HCT116 (cell line): ENCODE measurements at regions not wholly inside any gene's neighbourhood (a gene's known extent, or its start where the extent isn't known, plus 50 kb on each side); places are given as distances from the start of the nearest gene placed in this dataset.

Experiments used
- ATAC-seq: fragments of 200-7000 bp; cut with Tn5 transposase; 2 replicates; pipeline ENCODE4 v1.9.1; 2020; ENCODE audit warnings: mild to moderate bottlenecking, moderate library complexity
- BruUV-seq: library from RNA; stranded (reverse); fragments of 400-500 nt; replicated peaks from 2 replicates; lab custom pipeline; 2021; lab: Mats Ljungman, UMichigan
- CTCF ChIA-PET: fragments of 300-600 bp; sonication (Branson Sonifier 250); formaldehyde crosslinking; loops from one replicate; lab custom pipeline; 2021; ENCODE audit warnings: antibody characterized with exemption; lab: Charles Lee
- POLR2A ChIA-PET: fragments of 300-600, 350-600 bp; sonication (Branson Sonifier 250); formaldehyde crosslinking; loops from one replicate; lab custom pipeline; 2021; ENCODE audit warnings: antibody characterized with exemption; lab: Charles Lee
- RAD21 ChIA-PET, 2 experiments: fragments of 300-600 bp; sonication (Branson Sonifier 250); formaldehyde crosslinking; loops; one replicate each; lab custom pipeline; 2023; ENCODE audit warnings: low total read pairs in 2 of 2; ENCODE audit not compliant: uncharacterized antibody in 2 of 2, unreplicated experiment in 2 of 2, low non-redundant PET in 1 of 2; lab: Charles Lee
- DNase-seq: peaks from one replicate; pipeline ENCODE4 v3.0.0-alpha.2; 2010; ENCODE audit warnings: low read depth, low spot score
- H2AFZ ChIP-seq: fragments of 200-600 bp; shearing (Covaris generic), sonication (generic); 2 replicates; pipeline ENCODE4 v1.6.1; 2017; ENCODE audit warnings: low read depth, mixed run types, mixed read lengths, antibody characterized with exemption, low read length; ENCODE audit not compliant: poor library complexity, severe bottlenecking
- H3K27ac ChIP-seq: 2 replicates; pipeline ENCODE4 v1.5.1; 2012; ENCODE audit warnings: low read depth, low read length
- H3K27me3 ChIP-seq: fragments of 200-600 bp; sonication (generic); 2 replicates; pipeline ENCODE4 v1.6.1; 2016; ENCODE audit warnings: mixed run types, low read length, mixed read lengths; ENCODE audit not compliant: insufficient read depth
- H3K36me3 ChIP-seq, 2 experiments: fragments of 200-500 bp in 1 of 2; fragments of 200-600 bp in 1 of 2; sonication (Bioruptor generic) in 1 of 2; sonication (generic) in 1 of 2; 2 replicates each; pipeline versions ENCODE4 v1.5.1 to v1.6.1; 2014 to 2016; ENCODE audit warnings: low read length in 2 of 2, inconsistent platforms in 1 of 2, mixed read lengths in 1 of 2, mixed run types in 1 of 2; ENCODE audit not compliant: insufficient read depth in 2 of 2, control insufficient read depth in 1 of 2
- H3K4me1 ChIP-seq, 2 experiments: fragments of 200-600 bp in 1 of 2; sonication (generic) in 1 of 2; 2 replicates each; pipeline versions ENCODE4 v1.5.1 to v1.6.1; 2012 to 2017; ENCODE audit warnings: low read length in 2 of 2, inconsistent platforms in 1 of 2, mild to moderate bottlenecking in 1 of 2, mixed read lengths in 1 of 2, mixed run types in 1 of 2, moderate library complexity in 1 of 2; ENCODE audit not compliant: insufficient read depth in 2 of 2, control insufficient read depth in 1 of 2
- H3K4me2 ChIP-seq: fragments of 200-600 bp; sonication (generic); 2 replicates; pipeline ENCODE4 v1.6.1; 2017; ENCODE audit warnings: mixed run types, low read length, mixed read lengths
- H3K4me3 ChIP-seq, 2 experiments: fragments of 200-600 bp in 1 of 2; sonication (generic) in 1 of 2; replicated peaks in 1 of 2; 2 replicates each; pipeline ENCODE4 v1.5.1; 2011 to 2016; ENCODE audit warnings: low read length in 2 of 2, control low read depth in 1 of 2, low read depth in 1 of 2, mild to moderate bottlenecking in 1 of 2, mixed read lengths in 1 of 2, mixed run types in 1 of 2
- H3K79me2 ChIP-seq: fragments of 200-600 bp; sonication (generic); 2 replicates; pipeline ENCODE4 v1.6.1; 2017; ENCODE audit warnings: mild to moderate bottlenecking, mixed run types, low read length, moderate library complexity, mixed read lengths; ENCODE audit not compliant: insufficient read depth
- H3K9ac ChIP-seq: fragments of 200-600 bp; sonication (generic); 2 replicates; pipeline ENCODE4 v1.6.1; 2016; ENCODE audit warnings: low read length, mixed read lengths
- H3K9me2 ChIP-seq: fragments of 200-600 bp; sonication (generic), shearing (Covaris generic); 2 replicates; pipeline ENCODE4 v1.6.1; 2017; ENCODE audit warnings: mixed run types, mild to moderate bottlenecking, moderate library complexity; ENCODE audit not compliant: insufficient read depth
- H3K9me3 ChIP-seq, 2 experiments: fragments of 200-500 bp in 1 of 2; fragments of 200-600 bp in 1 of 2; sonication (Bioruptor generic) in 1 of 2; sonication (generic) in 1 of 2; 2 replicates each; pipeline ENCODE4 v1.6.1; 2014 to 2017; ENCODE audit warnings: low read length in 2 of 2, mixed read lengths in 2 of 2, inconsistent platforms in 1 of 2, low read depth in 1 of 2, mild to moderate bottlenecking in 1 of 2, mixed run types in 1 of 2, moderate library complexity in 1 of 2; ENCODE audit not compliant: control insufficient read depth in 1 of 2, insufficient read depth in 1 of 2
- H4K20me1 ChIP-seq: fragments of 200-600 bp; sonication (generic), shearing (Covaris generic); 2 replicates; pipeline ENCODE4 v1.6.1; 2017; ENCODE audit warnings: mixed run types, mild to moderate bottlenecking, moderate library complexity; ENCODE audit not compliant: insufficient read depth
- CEBPB ChIP-seq: IDR thresholded peaks from 2 replicates; pipeline ENCODE4 v1.6.1; 2012; ENCODE audit warnings: low read depth
- CTCF ChIP-seq, 3 experiments: fragments of 200-600 bp in 1 of 3; sonication (generic) in 1 of 3; IDR thresholded peaks in 2 of 3; conservative IDR thresholded peaks in 1 of 3; 2 replicates each; pipeline ENCODE4 v1.5.1; 2012 to 2017; ENCODE audit warnings: low read depth in 2 of 3, low read length in 2 of 3, antibody characterized with exemption in 1 of 3, borderline replicate concordance in 1 of 3, control low read depth in 1 of 3, mild to moderate bottlenecking in 1 of 3, mixed read lengths in 1 of 3, mixed run types in 1 of 3, moderate library complexity in 1 of 3; ENCODE audit not compliant: insufficient read depth in 1 of 3
- EGR1 ChIP-seq: IDR thresholded peaks from 2 replicates; pipeline ENCODE4 v1.6.1; 2012; ENCODE audit warnings: low read depth
- EZH2 ChIP-seq: fragments of 200-600 bp; sonication (generic); IDR thresholded peaks from 2 replicates; pipeline ENCODE4 v1.6.1; 2017; ENCODE audit warnings: antibody characterized with exemption, mixed run types
- EZH2phosphoT487 ChIP-seq: fragments of 200-600 bp; IDR thresholded peaks from 2 replicates; pipeline ENCODE4 v1.6.1; 2018; ENCODE audit warnings: antibody characterized with exemption, borderline replicate concordance
- JUND ChIP-seq: IDR thresholded peaks from 2 replicates; pipeline ENCODE4 v1.6.1; 2012
- POLR2A ChIP-seq: IDR thresholded peaks from 2 replicates; pipeline ENCODE4 v1.7.0; 2011; ENCODE audit warnings: borderline replicate concordance; ENCODE audit not compliant: insufficient read depth, insufficient read length; ENCODE audit errors: extremely low read depth
- POLR2AphosphoS5 ChIP-seq: IDR thresholded peaks from 2 replicates; pipeline ENCODE4 v1.6.1; 2011; ENCODE audit warnings: mild to moderate bottlenecking, low read depth, low read length, moderate library complexity
- SP1 ChIP-seq: IDR thresholded peaks from 2 replicates; pipeline ENCODE4 v1.6.1; 2012; ENCODE audit warnings: low read depth
- TCF7L2 ChIP-seq: IDR thresholded peaks from 2 replicates; pipeline ENCODE4 v1.7.0; 2011; ENCODE audit warnings: borderline replicate concordance, inconsistent platforms; ENCODE audit not compliant: insufficient read depth, insufficient read length; ENCODE audit errors: extremely low read depth
- YY1 ChIP-seq: IDR thresholded peaks from 2 replicates; pipeline ENCODE4 v1.6.1; 2011; ENCODE audit warnings: low read length, low read depth, moderate library complexity, mild to moderate bottlenecking; ENCODE audit not compliant: insufficient replicate concordance; ENCODE audit errors: extremely low read depth
- ZFX ChIP-seq: fragments of 450-650 bp; IDR thresholded peaks from 2 replicates; pipeline ENCODE4 v1.6.1; 2017
- ZNF274 ChIP-seq: fragments of 200-500 bp; sonication (Bioruptor generic); IDR thresholded peaks from 2 replicates; pipeline ENCODE4 v1.6.1; 2014; ENCODE audit warnings: mild to moderate bottlenecking, low read depth, low read length, inconsistent platforms
- intact Hi-C: fragments of 100-400 bp; cut with micrococcal nuclease; formaldehyde crosslinking; loops from 2 replicates; pipeline ENCODE4 v1.10.0; 2022
- TF ChIP-seq, protein P1 (sequence below): IDR thresholded peaks from 2 replicates; pipeline ENCODE4 v1.6.1; 2012
- TF ChIP-seq, protein P2 (sequence below): IDR thresholded peaks from 2 replicates; pipeline ENCODE4 v1.6.1; 2011; ENCODE audit warnings: mild to moderate bottlenecking, low read length, moderate library complexity; ENCODE audit not compliant: insufficient replicate concordance; ENCODE audit errors: extremely low read depth

DNA sequence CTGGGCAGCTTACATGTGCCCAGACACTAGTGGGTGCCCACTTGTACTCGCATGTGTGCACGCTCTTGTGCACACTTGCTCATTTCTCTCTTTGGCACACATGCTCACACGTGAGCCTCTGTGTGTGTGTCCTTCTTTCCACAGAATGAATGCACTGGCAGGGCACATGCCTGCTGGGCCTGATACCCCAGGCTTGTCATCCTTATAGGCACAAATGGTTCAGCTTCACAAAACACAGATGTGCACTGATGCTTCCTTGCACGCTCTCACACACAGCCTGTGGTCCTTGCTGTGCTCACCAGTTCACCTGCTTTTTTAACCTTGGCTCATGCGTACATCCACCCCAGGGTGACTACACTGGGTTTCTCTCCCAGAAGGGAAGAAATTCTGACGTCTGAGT, 174.8 kb downstream of the BUD13 start:
- no peaks in the 10 kb centered on the region for H3K9me2 ChIP-seq
- H3K27me3 ChIP-seq = peaks cover 57% of the 10 kb centered on the region
- H3K36me3 ChIP-seq = no peaks in the 10 kb centered on the region
- no peaks in the 10 kb centered on the region for H4K20me1 ChIP-seq
- ChIA-PET RAD21 (no interaction called here), POLR2A (no interaction called here), CTCF (no interaction called here)
- intact Hi-C loops = no loop called here
- H3K4me1 ChIP-seq = peaks cover 0 to 5% of the 10 kb centered on the region in 2 experiments; a peak in 1 of 4 replicates
- no peak overlapping the region for H3K4me3 ChIP-seq
- TF ChIP-seq YY1 = no peak
- TF ChIP-seq EZH2phosphoT487 = no peak
- DNase-seq (no peak), ATAC-seq (no peak)
- no peak overlapping the region for H3K4me2 ChIP-seq
- H3K9ac ChIP-seq = no peak overlapping the region
- no peak overlapping the region for H3K27ac ChIP-seq
- H3K79me2 ChIP-seq = no peaks in the 10 kb centered on the region
- no peaks in the 10 kb centered on the region for H3K9me3 ChIP-seq
- no TSS peak for BruUV-seq
- H2AFZ ChIP-seq = no peak overlapping the region

DNA sequence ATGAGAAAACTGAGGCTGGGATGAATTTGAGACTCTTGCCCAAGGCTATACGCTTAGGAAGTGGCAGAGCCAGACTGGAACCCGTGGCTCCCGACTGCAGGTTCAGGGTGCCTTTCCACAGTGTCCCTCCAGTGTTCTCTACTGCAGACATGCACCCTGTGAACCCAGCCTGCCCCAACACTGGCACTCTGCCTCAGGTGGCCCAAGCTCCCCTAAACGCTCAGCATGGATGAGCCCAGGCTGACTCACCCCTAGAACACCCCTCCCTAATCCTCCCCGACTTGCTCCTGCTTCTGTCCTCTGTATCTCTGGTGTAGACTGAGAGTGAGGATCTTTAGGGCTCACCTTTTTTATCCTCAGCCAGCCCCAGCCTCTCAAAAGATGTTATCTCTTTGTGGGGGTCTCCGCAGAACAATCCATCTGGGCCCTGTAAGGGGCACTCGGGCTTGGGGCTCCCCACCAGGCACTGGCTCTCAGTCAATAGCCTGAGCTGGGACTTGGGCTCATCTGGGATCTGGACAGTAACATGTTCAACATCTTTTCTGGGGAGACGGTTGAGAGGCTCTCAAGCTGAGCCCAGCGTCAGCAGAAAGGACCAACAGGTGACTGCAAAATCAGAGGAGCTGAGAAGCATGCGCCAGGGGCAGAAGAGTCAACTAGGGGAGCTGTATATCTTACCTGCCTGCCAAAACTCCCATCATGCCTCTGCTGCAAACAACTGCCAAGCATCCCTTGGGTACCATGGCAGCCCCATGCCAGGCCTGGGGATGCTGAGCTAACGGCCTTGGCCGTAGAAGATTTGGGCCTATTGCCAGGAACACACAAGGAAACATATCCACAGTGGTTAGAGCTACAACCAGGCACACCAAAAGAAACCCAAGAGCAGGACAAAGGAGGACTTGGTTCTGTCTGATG, 176.2 kb downstream of the BUD13 start:
- ATAC-seq (0 out of 2 replicates have a peak, but pooled peaks have one; percentile 39), DNase-seq (no peak)
- no peaks in the 10 kb centered on the region for H4K20me1 ChIP-seq
- H2AFZ ChIP-seq = no peak overlapping the region
- RAD21 ChIA-PET = no interaction called here
- no peaks in the 10 kb centered on the region for H3K36me3 ChIP-seq
- POLR2A ChIA-PET = no interaction called here
- no peak overlapping the region for H3K27ac ChIP-seq
- no peak overlapping the region for H3K9ac ChIP-seq
- intact Hi-C loops = no loop called here
- H3K9me3 ChIP-seq = no peaks in the 10 kb centered on the region
- no peak overlapping the region for H3K4me3 ChIP-seq
- CTCF ChIA-PET = no interaction called here
- no peak overlapping the region for H3K4me2 ChIP-seq
- H3K79me2 ChIP-seq = no peaks in the 10 kb centered on the region
- H3K9me2 ChIP-seq = no peaks in the 10 kb centered on the region
- BruUV-seq = no TSS peak
- peaks cover 0 to 2% of the 10 kb centered on the region in 2 experiments; a peak in 1 of 4 replicates for H3K4me1 ChIP-seq
- H3K27me3 ChIP-seq = peaks cover 71% of the 10 kb centered on the region
- no peak for TF ChIP-seq TCF7L2
- TF ChIP-seq, protein P1, sequence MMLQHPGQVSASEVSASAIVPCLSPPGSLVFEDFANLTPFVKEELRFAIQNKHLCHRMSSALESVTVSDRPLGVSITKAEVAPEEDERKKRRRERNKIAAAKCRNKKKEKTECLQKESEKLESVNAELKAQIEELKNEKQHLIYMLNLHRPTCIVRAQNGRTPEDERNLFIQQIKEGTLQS = no peak
- TF ChIP-seq POLR2AphosphoS5 = no peak
- TF ChIP-seq EZH2 = no peak
- TF ChIP-seq ZNF274 = no peak
- no peak for TF ChIP-seq CTCF (IDR thresholded peaks at IDR 0.05 in 2 of 3, conservative IDR thresholded peaks at IDR 0.05 in 1 of 3; ENCODE audit: borderline replicate concordance in 1 of 3, insufficient read depth in 1 of 3, low read depth in 2 of 3, low read length in 2 of 3)
- no peak for TF ChIP-seq ZFX
- no peak for TF ChIP-seq POLR2A
- no peak for TF ChIP-seq EZH2phosphoT487
- TF ChIP-seq JUND = no peak
- TF ChIP-seq YY1 = no peak
- TF ChIP-seq CEBPB = no peak
- TF ChIP-seq, protein P2, sequence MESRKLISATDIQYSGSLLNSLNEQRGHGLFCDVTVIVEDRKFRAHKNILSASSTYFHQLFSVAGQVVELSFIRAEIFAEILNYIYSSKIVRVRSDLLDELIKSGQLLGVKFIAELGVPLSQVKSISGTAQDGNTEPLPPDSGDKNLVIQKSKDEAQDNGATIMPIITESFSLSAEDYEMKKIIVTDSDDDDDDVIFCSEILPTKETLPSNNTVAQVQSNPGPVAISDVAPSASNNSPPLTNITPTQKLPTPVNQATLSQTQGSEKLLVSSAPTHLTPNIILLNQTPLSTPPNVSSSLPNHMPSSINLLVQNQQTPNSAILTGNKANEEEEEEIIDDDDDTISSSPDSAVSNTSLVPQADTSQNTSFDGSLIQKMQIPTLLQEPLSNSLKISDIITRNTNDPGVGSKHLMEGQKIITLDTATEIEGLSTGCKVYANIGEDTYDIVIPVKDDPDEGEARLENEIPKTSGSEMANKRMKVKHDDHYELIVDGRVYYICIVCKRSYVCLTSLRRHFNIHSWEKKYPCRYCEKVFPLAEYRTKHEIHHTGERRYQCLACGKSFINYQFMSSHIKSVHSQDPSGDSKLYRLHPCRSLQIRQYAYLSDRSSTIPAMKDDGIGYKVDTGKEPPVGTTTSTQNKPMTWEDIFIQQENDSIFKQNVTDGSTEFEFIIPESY = no peak
- no peak for TF ChIP-seq SP1
- TF ChIP-seq EGR1 = no peak
